GM12892 (cell line): ENCODE measurements at regions not wholly inside any gene's neighbourhood (a gene's known extent, or its start where the extent isn't known, plus 50 kb on each side); places are given as distances from the start of the nearest gene placed in this dataset.

Experiments
- POLR2A ChIP-seq: IDR thresholded peaks from 2 replicates; pipeline ENCODE4 v1.6.1; 2011; ENCODE audit warnings: low read depth, low read length, control low read depth
- POLR2AphosphoS5 ChIP-seq: IDR thresholded peaks from 2 replicates; pipeline ENCODE4 v1.6.1; 2011; ENCODE audit warnings: low read depth, low read length, control low read depth
- TAF1 ChIP-seq: IDR thresholded peaks from 2 replicates; pipeline ENCODE4 v1.6.1; 2011; ENCODE audit warnings: low read depth, mild to moderate bottlenecking, control low read depth, low read length, borderline replicate concordance

- no peak for TF ChIP-seq POLR2AphosphoS5
- no peak for TF ChIP-seq POLR2A
- TF ChIP-seq TAF1: no peak
Observed at GRCh38 chr1:58983633-58984245, 199.9 kb upstream of the JUN start.
